Activated T-cell treated with anti-CD3 and anti-CD28 coated beads, Interleukin-2, amount 50 U/mL, for 72 hours (primary cell): ENCODE measurements at regions not wholly inside any gene's neighbourhood (a gene's known extent, or its start where the extent isn't known, plus 50 kb on each side); places are given as distances from the start of the nearest gene placed in this dataset.
"Not testable (repeated sequence)": the region's sequence is repeated elsewhere in the genome, so short reads cannot be mapped to it uniquely, and the experiment has no call there.

Experiments used
- ATAC-seq, 2 donors: fragments of 150-1000 bp; cut with Tn5 transposase; replicated peaks in 1 of 2; 2 replicates each; pipeline ENCODE4 v1.10.0; 2021; ENCODE audit warnings: moderate library complexity in 2 of 2, mild to moderate bottlenecking in 1 of 2
- DNase-seq, 2 donors: peaks; one replicate each; pipeline ENCODE4 v3.0.0; 2021 to 2022; ENCODE audit warnings: mixed read lengths in 1 of 2
- H3K27ac Mint-ChIP-seq: one replicate; pipeline ENCODE4 v1.8.0; 2022; ENCODE audit warnings: mild to moderate bottlenecking, moderate library complexity, mixed read lengths
- H3K27me3 Mint-ChIP-seq: one replicate; pipeline ENCODE4 v1.8.0; 2022; ENCODE audit warnings: low read depth, mixed read lengths
- H3K36me3 Mint-ChIP-seq, 2 donors: one replicate each; pipeline ENCODE4 v1.8.0; 2022; ENCODE audit warnings: mixed read lengths in 2 of 2, mild to moderate bottlenecking in 1 of 2; ENCODE audit not compliant: insufficient read depth in 2 of 2
- H3K4me1 Mint-ChIP-seq: one replicate; pipeline ENCODE4 v1.8.0; 2022; ENCODE audit warnings: low read depth, mixed read lengths
- H3K4me3 Mint-ChIP-seq, 2 donors: one replicate each; pipeline ENCODE4 v1.8.0; 2022; ENCODE audit warnings: mild to moderate bottlenecking in 2 of 2, mixed read lengths in 2 of 2, moderate library complexity in 2 of 2
- H3K9me3 Mint-ChIP-seq, 2 donors: one replicate each; pipeline ENCODE4 v1.8.0; 2022; ENCODE audit warnings: mixed read lengths in 2 of 2

- not testable (repeated sequence) for H3K4me3 Mint-ChIP-seq, H3K36me3 Mint-ChIP-seq, H3K4me1 Mint-ChIP-seq, H3K9me3 Mint-ChIP-seq, DNase-seq, ATAC-seq, H3K27ac Mint-ChIP-seq
- H3K27me3 Mint-ChIP-seq = peaks cover 26% of the 10 kb centered on the region
Measured at GRCh38 chr4:99733455-99733854, 75.8 kb upstream of the C4orf54 start.

GRCh38 chr4:99729186-99729585 lies 71.6 kb upstream of the C4orf54 start:
- peaks cover 0 to 2% of the 10 kb centered on the region in 2 donors for H3K9me3 Mint-ChIP-seq
- no peaks in the 10 kb centered on the region for H3K36me3 Mint-ChIP-seq
- peaks cover 27% of the 10 kb centered on the region for H3K27me3 Mint-ChIP-seq
- no peak overlapping the region for H3K27ac Mint-ChIP-seq
- no peaks in the 10 kb centered on the region for H3K4me1 Mint-ChIP-seq
- no peak for ATAC-seq
- no peak overlapping the region for H3K4me3 Mint-ChIP-seq
- no peak for DNase-seq

GRCh38 chr4:99724067-99724466 lies 66.4 kb upstream of the C4orf54 start:
- H3K27ac Mint-ChIP-seq = no peak overlapping the region
- ATAC-seq (no peak), DNase-seq (no peak)
- H3K4me1 Mint-ChIP-seq = no peaks in the 10 kb centered on the region
- H3K27me3 Mint-ChIP-seq = peaks cover 17% of the 10 kb centered on the region
- no peak overlapping the region for H3K4me3 Mint-ChIP-seq
- peaks cover 0 to 2% of the 10 kb centered on the region in 2 donors for H3K9me3 Mint-ChIP-seq
- no peaks in the 10 kb centered on the region for H3K36me3 Mint-ChIP-seq

GRCh38 chr4:99723612-99724011 lies 66.0 kb upstream of the C4orf54 start:
- H3K27ac Mint-ChIP-seq = no peak overlapping the region
- ATAC-seq (peak; percentile 94 to 98), DNase-seq (peak; percentile 11 to 22)
- H3K27me3 Mint-ChIP-seq = peaks cover 17% of the 10 kb centered on the region
- peaks cover 0 to 2% of the 10 kb centered on the region in 2 donors for H3K9me3 Mint-ChIP-seq
- no peaks in the 10 kb centered on the region for H3K36me3 Mint-ChIP-seq
- no peaks in the 10 kb centered on the region for H3K4me1 Mint-ChIP-seq
- H3K4me3 Mint-ChIP-seq = no peak overlapping the region

GRCh38 chr4:99722725-99723124 lies 65.1 kb upstream of the C4orf54 start:
- Mint-ChIP-seq H3K27me3 (peaks cover 17% of the 10 kb centered on the region), H3K4me3 (no peak overlapping the region), H3K36me3 (no peaks in the 10 kb centered on the region), H3K4me1 (no peaks in the 10 kb centered on the region), H3K27ac (no peak overlapping the region), H3K9me3 (peaks cover 0 to 2% of the 10 kb centered on the region in 2 donors)
- no peak for ATAC-seq
- DNase-seq = no peak

- DNase-seq (no peak), ATAC-seq (no peak)
- H3K4me1 Mint-ChIP-seq = no peaks in the 10 kb centered on the region
- no peak overlapping the region for H3K27ac Mint-ChIP-seq
- H3K4me3 Mint-ChIP-seq = no peak overlapping the region
- no peaks in the 10 kb centered on the region for H3K36me3 Mint-ChIP-seq
- H3K9me3 Mint-ChIP-seq = peaks cover 0 to 2% of the 10 kb centered on the region in 2 donors
- peaks cover 17% of the 10 kb centered on the region for H3K27me3 Mint-ChIP-seq
Measured at GRCh38 chr4:99722006-99722405, 64.4 kb upstream of the C4orf54 start.

- DNase-seq (no peak), ATAC-seq (no peak)
- Mint-ChIP-seq H3K27ac (no peak overlapping the region), H3K9me3 (no peaks in the 10 kb centered on the region), H3K4me3 (no peak overlapping the region), H3K4me1 (no peaks in the 10 kb centered on the region), H3K36me3 (no peaks in the 10 kb centered on the region), H3K27me3 (peaks cover 10% of the 10 kb centered on the region)
Measured at GRCh38 chr4:99720206-99720605, 62.6 kb upstream of the C4orf54 start.

- no peak overlapping the region for H3K4me3 Mint-ChIP-seq
- ATAC-seq (no peak), DNase-seq (no peak)
- H3K27me3 Mint-ChIP-seq = peaks cover 19% of the 10 kb centered on the region
- no peaks in the 10 kb centered on the region for H3K9me3 Mint-ChIP-seq
- H3K27ac Mint-ChIP-seq = no peak overlapping the region
- H3K4me1 Mint-ChIP-seq = no peaks in the 10 kb centered on the region
- no peaks in the 10 kb centered on the region for H3K36me3 Mint-ChIP-seq
Measured at GRCh38 chr4:99716996-99717395, 59.4 kb upstream of the C4orf54 start.

GRCh38 chr4:99715286-99715685 lies 57.7 kb upstream of the C4orf54 start:
- Mint-ChIP-seq H3K27me3 (peaks cover 19% of the 10 kb centered on the region), H3K4me1 (peaks cover 11% of the 10 kb centered on the region), H3K36me3 (no peaks in the 10 kb centered on the region), H3K4me3 (no peak overlapping the region), H3K9me3 (no peaks in the 10 kb centered on the region), H3K27ac (no peak overlapping the region)
- ATAC-seq (no peak), DNase-seq (no peak)

GRCh38 chr4:99714179-99714578 lies 56.6 kb upstream of the C4orf54 start:
- no peaks in the 10 kb centered on the region for H3K36me3 Mint-ChIP-seq
- no peak overlapping the region for H3K27ac Mint-ChIP-seq
- no peaks in the 10 kb centered on the region for H3K9me3 Mint-ChIP-seq
- DNase-seq (no peak), ATAC-seq (no peak)
- peaks cover 11% of the 10 kb centered on the region for H3K4me1 Mint-ChIP-seq
- H3K4me3 Mint-ChIP-seq = no peak overlapping the region
- H3K27me3 Mint-ChIP-seq = peaks cover 11% of the 10 kb centered on the region

- no peaks in the 10 kb centered on the region for H3K9me3 Mint-ChIP-seq
- H3K36me3 Mint-ChIP-seq = no peaks in the 10 kb centered on the region
- DNase-seq (no peak), ATAC-seq (no peak)
- H3K4me3 Mint-ChIP-seq = no peak overlapping the region
- H3K27ac Mint-ChIP-seq = no peak overlapping the region
- peaks cover 11% of the 10 kb centered on the region for H3K4me1 Mint-ChIP-seq
- H3K27me3 Mint-ChIP-seq = peaks cover 11% of the 10 kb centered on the region
Measured at GRCh38 chr4:99712530-99712929, 54.9 kb upstream of the C4orf54 start.

- DNase-seq (no peak), ATAC-seq (no peak)
- H3K4me1 Mint-ChIP-seq = peaks cover 11% of the 10 kb centered on the region
- no peak overlapping the region for H3K27ac Mint-ChIP-seq
- H3K9me3 Mint-ChIP-seq = no peaks in the 10 kb centered on the region
- peaks cover 11% of the 10 kb centered on the region for H3K27me3 Mint-ChIP-seq
- H3K4me3 Mint-ChIP-seq = no peak overlapping the region
- H3K36me3 Mint-ChIP-seq = no peaks in the 10 kb centered on the region
Measured at GRCh38 chr4:99712099-99712498, 54.5 kb upstream of the C4orf54 start.

- no peaks in the 10 kb centered on the region for H3K36me3 Mint-ChIP-seq
- DNase-seq = no peak
- ATAC-seq = peak; percentile 29 to 50
- H3K4me3 Mint-ChIP-seq = no peak overlapping the region
- H3K27me3 Mint-ChIP-seq = peaks cover 11% of the 10 kb centered on the region
- H3K27ac Mint-ChIP-seq = no peak overlapping the region
- H3K4me1 Mint-ChIP-seq = peaks cover 11% of the 10 kb centered on the region
- H3K9me3 Mint-ChIP-seq = no peaks in the 10 kb centered on the region
Measured at GRCh38 chr4:99711657-99712056, 54.0 kb upstream of the C4orf54 start.

- peak; percentile 95 to 99 for ATAC-seq
- Mint-ChIP-seq H3K27ac (peak overlapping the region; percentile 36), H3K9me3 (no peaks in the 10 kb centered on the region), H3K27me3 (peaks cover 11% of the 10 kb centered on the region), H3K4me3 (peak overlapping the region in 1 of 2 donors; percentile 41), H3K36me3 (no peaks in the 10 kb centered on the region), H3K4me1 (peaks cover 11% of the 10 kb centered on the region)
- DNase-seq = peak in 1 of 2 donors; percentile 9
Measured at GRCh38 chr4:99710681-99711345, 53.2 kb upstream of the C4orf54 start.
